ENCODE measurements at regions not wholly inside any gene's neighbourhood (a gene's known extent, or its start where the extent isn't known, plus 50 kb on each side); places are given as distances from the start of the nearest gene placed in this dataset.
A peak's percentile ranks its signal among the peaks of the same experiment; 100 is the strongest.

- no peak for DNase-seq
These were observed 57.2 kb downstream of the NKX6-1 start for GRCh38 chr4:84441758-84442377.

GRCh38 chr4:84439996-84440395 is 59.1 kb downstream of the NKX6-1 start:
- no peak for DNase-seq

- DNase-seq, result no peak
These were observed 62.3 kb downstream of the NKX6-1 start for GRCh38 chr4:84436812-84437211.

GRCh38 chr4:84434344-84434743 is 64.7 kb downstream of the NKX6-1 start:
- no peak for DNase-seq

GRCh38 chr4:84433633-84434222 is 65.4 kb downstream of the NKX6-1 start:
- no peak for DNase-seq

- no peak for DNase-seq
These were observed 66.4 kb downstream of the NKX6-1 start for GRCh38 chr4:84432713-84433112.

- no peak for DNase-seq
These were observed 78.5 kb downstream of the NKX6-1 start for GRCh38 chr4:84420608-84421007.

GRCh38 chr4:84419201-84419600 is 79.9 kb downstream of the NKX6-1 start:
- no peak for DNase-seq

- no peak for DNase-seq
These were observed 80.9 kb downstream of the NKX6-1 start for GRCh38 chr4:84417997-84418709.

- no peak for DNase-seq
These were observed 85.1 kb downstream of the NKX6-1 start for GRCh38 chr4:84413976-84414375.

GRCh38 chr4:84413480-84413879 is 85.6 kb downstream of the NKX6-1 start:
- no peak for DNase-seq

GRCh38 chr4:84412062-84412461 is 87.0 kb downstream of the NKX6-1 start:
- DNase-seq, result no peak

- no peak for DNase-seq
These were observed 91.3 kb downstream of the NKX6-1 start for GRCh38 chr4:84407554-84408407.

- no peak for DNase-seq
These were observed 95.4 kb downstream of the NKX6-1 start for GRCh38 chr4:84403656-84404055.

- no peak for DNase-seq
These were observed 97.3 kb downstream of the NKX6-1 start for GRCh38 chr4:84401701-84402306.

- no peak for DNase-seq
These were observed 104.7 kb downstream of the NKX6-1 start for GRCh38 chr4:84394386-84394785.

GRCh38 chr4:84392951-84393590 is 106.0 kb downstream of the NKX6-1 start:
- DNase-seq, result peak; percentile 62

GRCh38 chr4:84389406-84389805 is 109.7 kb downstream of the NKX6-1 start:
- no peak for DNase-seq

GRCh38 chr4:84385203-84385602 is 113.9 kb downstream of the NKX6-1 start:
- no peak for DNase-seq

- DNase-seq, result no peak
These were observed 114.3 kb downstream of the NKX6-1 start for GRCh38 chr4:84384801-84385200.

- DNase-seq, result no peak
These were observed 117.3 kb downstream of the NKX6-1 start for GRCh38 chr4:84381759-84382158.

GRCh38 chr4:84379917-84380641 is 119.0 kb downstream of the NKX6-1 start:
- peak; percentile 59 for DNase-seq

Measured in retina (tissue), 1 donor.